ENCODE measurements at regions not wholly inside any gene's neighbourhood (a gene's known extent, or its start where the extent isn't known, plus 50 kb on each side); places are given as distances from the start of the nearest gene placed in this dataset.
"Not testable (repeated sequence)": the region's sequence is repeated elsewhere in the genome, so short reads cannot be mapped to it uniquely, and the experiment has no call there.

- not testable (repeated sequence) for DNase-seq
These were observed 140.9 kb downstream of the LIG4 start for GRCh38 chr13:108074429-108074828.

GRCh38 chr13:108070925-108071324 is 144.4 kb downstream of the LIG4 start:
- no peak for DNase-seq

GRCh38 chr13:108070491-108070890 is 144.8 kb downstream of the LIG4 start:
- DNase-seq: no peak

- no peak for DNase-seq
These were observed 145.7 kb downstream of the LIG4 start for GRCh38 chr13:108069521-108070210.

GRCh38 chr13:108064372-108064771 is 151.0 kb downstream of the LIG4 start:
- not testable (repeated sequence) for DNase-seq

- DNase-seq: no peak
These were observed 155.2 kb downstream of the LIG4 start for GRCh38 chr13:108060111-108060510.

GRCh38 chr13:108056278-108056677 is 159.1 kb downstream of the LIG4 start:
- DNase-seq: no peak

- no peak for DNase-seq
These were observed 166.1 kb downstream of the LIG4 start for GRCh38 chr13:108049211-108049610.

- DNase-seq: no peak
These were observed 170.4 kb downstream of the LIG4 start for GRCh38 chr13:108044954-108045353.

- not testable (repeated sequence) for DNase-seq
These were observed 172.5 kb downstream of the LIG4 start for GRCh38 chr13:108042866-108043265.

GRCh38 chr13:108037348-108037747 is 178.0 kb downstream of the LIG4 start:
- DNase-seq: no peak

GRCh38 chr13:108036411-108036932 is 178.9 kb downstream of the LIG4 start:
- DNase-seq: no peak

GRCh38 chr13:108034909-108035410 is 180.4 kb downstream of the LIG4 start:
- no peak for DNase-seq

GRCh38 chr13:108033800-108034707 is 181.3 kb downstream of the LIG4 start:
- no peak for DNase-seq

GRCh38 chr13:108031865-108032264 is 183.5 kb downstream of the LIG4 start:
- DNase-seq: no peak

- no peak for DNase-seq
These were observed 184.6 kb downstream of the LIG4 start for GRCh38 chr13:108030769-108031168.

- no peak for DNase-seq
These were observed 188.5 kb downstream of the LIG4 start for GRCh38 chr13:108026680-108027410.

GRCh38 chr13:108020027-108020426 is 195.3 kb downstream of the LIG4 start:
- DNase-seq: no peak

- no peak for DNase-seq
These were observed 196.9 kb downstream of the LIG4 start for GRCh38 chr13:108018371-108018870.

- DNase-seq: no peak
These were observed 208.7 kb downstream of the LIG4 start for GRCh38 chr13:108006619-108007018.

- no peak for DNase-seq
These were observed 210.1 kb downstream of the LIG4 start for GRCh38 chr13:108005231-108005630.

GRCh38 chr13:108003626-108004025 is 211.7 kb downstream of the LIG4 start:
- DNase-seq: peak; percentile 91

- DNase-seq: no peak
These were observed 214.3 kb downstream of the LIG4 start for GRCh38 chr13:108000998-108001397.

Measured in DMS79 (cell line).